SIG-M5 (cell line): ENCODE measurements at regions not wholly inside any gene's neighbourhood (a gene's known extent, or its start where the extent isn't known, plus 50 kb on each side); places are given as distances from the start of the nearest gene placed in this dataset.

Experiments used
- DNase-seq: peaks from one replicate; lab custom pipeline; 2025; lab: John Stamatoyannopoulos, UW

DNA sequence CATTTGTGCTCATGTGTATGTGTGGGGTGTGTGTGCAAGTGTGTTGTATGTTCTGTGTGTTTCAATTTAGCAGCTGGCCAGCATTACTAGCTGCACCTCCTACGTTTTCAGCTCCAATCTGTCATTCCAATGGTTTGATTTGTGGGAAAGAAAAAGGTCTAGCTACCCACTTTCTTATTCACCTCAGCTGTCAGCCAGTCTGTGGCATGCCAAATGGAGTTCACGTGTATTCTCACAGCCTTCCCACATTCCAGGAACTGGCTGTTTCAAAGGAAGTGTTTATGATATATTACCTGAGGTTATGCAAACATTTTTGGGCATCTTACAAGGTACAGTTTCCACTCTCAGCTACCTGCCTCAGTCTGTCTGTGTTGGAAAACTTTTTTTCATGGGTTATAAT is 220.2 kb upstream of the CPNE8 start:
- DNase-seq = no peak

DNA sequence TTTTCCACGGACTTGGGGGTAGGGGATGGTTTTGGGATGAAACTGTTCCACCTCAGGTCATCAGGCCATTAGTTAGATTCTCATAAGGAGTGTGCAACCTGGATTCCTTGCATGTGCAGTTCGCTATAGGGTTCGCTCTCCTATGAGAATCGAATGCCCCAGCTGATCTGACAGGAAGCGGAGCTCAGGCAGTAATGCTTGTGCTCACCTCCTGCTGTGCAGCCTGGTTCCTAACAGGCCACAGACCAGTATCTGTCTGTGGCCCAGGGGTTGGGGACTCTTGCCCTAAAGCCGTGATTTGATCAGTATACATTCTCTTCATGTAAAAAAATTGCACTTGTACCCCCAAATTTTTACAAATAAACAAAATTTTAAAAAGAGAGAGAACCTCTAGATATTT is 219.4 kb upstream of the CPNE8 start:
- DNase-seq = no peak

- no peak for DNase-seq
Observed at GRCh38 chr12:39123580-39124253, 218.3 kb upstream of the CPNE8 start.

- DNase-seq = no peak
Observed at GRCh38 chr12:39122562-39123204, 217.3 kb upstream of the CPNE8 start.

DNA sequence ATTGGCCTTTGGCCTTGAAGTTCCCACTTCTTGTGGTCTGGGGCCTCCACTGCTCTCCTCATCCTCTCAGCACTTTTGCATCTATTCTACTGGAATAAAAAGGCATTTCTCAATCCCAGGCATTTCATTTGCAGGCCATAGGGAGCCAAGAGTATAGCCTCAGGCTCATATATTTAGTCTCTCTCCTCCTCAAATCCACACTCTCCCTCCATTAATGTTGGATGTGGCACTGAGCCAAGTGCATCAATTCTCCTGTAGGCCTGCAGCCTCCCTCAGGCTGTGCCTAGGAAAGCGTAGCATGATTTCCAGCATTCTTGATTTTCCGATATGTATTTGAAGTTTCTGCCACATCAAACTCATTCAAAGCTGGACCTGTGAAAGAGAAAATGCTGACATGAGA is 211.5 kb upstream of the CPNE8 start:
- no peak for DNase-seq

GRCh38 chr12:39112064-39112463 is 206.7 kb upstream of the CPNE8 start:
- DNase-seq = no peak

DNA sequence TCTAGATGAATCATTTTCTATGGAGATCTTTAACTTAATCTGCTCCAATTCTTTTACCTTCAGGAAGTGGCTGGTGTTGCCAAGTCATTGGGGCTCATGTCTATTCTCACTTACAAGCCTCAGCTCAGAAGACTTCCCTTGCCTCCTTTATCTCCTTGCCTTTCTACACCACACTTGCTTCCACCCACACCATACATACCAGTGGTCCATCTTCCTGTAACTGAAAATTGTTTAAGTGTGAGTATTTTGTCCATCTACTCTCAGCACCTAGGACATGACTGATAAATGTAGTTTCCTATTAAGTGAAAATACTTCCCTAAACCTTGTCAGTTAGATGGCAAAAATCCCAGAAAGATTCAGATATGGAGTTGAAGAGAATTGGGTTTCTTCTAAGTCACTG is 199.7 kb upstream of the CPNE8 start:
- no peak for DNase-seq

- no peak for DNase-seq
Observed at GRCh38 chr12:39103552-39104165, 198.3 kb upstream of the CPNE8 start.

DNA sequence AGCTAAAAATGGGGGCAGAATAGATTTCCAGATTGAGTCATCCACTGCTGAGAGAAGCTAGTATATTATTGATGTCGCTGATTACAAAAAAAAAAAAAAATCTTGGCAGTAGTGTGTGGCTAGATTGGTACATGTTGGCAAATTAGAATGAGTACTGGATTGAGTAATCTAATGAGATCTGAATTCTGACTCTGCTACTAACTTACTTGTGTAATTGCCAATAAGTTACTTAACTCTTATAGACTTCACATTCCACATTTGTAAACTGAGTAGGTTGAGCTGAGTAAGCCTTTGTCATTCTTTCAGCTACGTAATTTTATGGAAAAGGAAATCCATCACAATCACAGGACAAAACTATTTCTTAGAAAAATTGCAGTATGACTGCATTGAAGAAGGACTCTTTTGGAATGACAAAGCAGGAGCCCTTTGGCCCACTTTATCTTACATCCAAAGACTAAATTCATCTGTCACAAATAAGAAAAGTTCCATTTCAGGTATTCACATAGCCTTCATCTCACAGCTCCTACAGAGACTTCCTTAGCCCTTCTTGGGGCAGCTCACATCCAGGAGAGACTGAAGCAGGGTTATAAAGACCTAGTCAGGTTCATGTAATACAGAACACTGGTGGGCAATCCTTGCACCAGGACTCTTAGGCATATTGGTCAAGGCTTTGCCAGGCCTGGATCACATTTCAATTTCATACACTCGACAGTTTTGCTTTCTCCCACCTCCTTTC is 197.3 kb upstream of the CPNE8 start:
- DNase-seq = no peak

- no peak for DNase-seq
Observed at GRCh38 chr12:39095636-39096330, 190.4 kb upstream of the CPNE8 start.

DNA sequence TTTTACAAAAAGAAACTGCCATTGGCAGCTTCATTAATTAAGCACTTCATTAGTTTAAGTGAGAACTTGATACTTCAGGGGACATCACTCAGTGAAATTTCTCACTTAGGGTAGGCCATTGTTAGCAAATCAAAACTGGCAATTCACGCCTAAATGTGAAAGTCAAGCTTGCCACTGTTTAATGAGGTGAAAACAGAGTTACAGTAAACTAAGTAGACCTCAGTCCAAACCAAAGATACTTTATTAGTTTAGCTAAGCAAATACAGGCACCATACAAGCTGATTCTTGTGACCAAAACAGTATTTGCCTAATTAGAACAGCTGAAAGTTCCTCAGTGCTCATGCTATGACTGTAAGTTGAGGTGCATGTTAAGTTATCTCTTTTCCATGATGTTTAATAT is 176.5 kb upstream of the CPNE8 start:
- DNase-seq = no peak

- DNase-seq = no peak
Observed at GRCh38 chr12:39077226-39077625, 171.8 kb upstream of the CPNE8 start.

- no peak for DNase-seq
Observed at GRCh38 chr12:39074063-39074462, 168.7 kb upstream of the CPNE8 start.

GRCh38 chr12:39072658-39073057 is 167.3 kb upstream of the CPNE8 start:
- DNase-seq = no peak

GRCh38 chr12:39071611-39072010 is 166.2 kb upstream of the CPNE8 start:
- DNase-seq = no peak

DNA sequence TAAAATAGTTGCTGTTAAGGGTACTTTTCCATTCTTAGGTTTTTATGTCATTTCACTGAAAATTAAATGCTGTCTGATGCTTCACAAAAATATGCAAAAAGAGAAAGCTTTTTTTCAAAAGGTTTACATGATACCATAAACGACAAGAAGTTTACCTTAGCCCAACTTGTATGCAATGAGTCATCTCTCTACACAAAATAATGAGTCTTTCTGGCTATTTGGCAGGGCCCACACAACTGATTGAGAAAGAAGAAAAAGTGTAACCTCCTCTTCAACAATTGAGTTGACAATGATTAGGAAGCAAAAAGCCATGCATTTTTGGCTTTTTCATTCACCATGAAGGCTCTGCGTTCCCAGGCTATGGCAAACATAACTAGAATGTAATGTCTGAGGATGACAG is 165.4 kb upstream of the CPNE8 start:
- DNase-seq = no peak

GRCh38 chr12:39065455-39065854 is 160.1 kb upstream of the CPNE8 start:
- peak; percentile 27 for DNase-seq

DNA sequence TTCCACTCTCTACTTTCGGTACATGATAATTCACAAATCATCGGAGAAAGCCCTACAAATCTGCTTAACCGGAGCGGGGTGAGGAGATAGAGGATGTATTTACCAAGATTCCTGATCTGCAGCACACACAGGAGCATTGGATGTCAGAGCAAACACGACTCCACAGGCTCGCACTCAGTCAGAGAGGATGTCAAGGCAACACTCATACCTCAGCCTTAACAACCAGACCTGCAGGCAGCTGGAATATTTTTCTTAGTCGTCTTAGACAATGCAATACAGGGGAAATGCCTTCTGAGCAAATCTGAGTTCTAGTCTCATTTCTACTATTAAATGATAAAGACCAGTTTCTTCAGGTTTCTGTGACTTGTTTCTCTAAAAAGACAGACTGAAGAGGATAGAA is 159.3 kb upstream of the CPNE8 start:
- no peak for DNase-seq

- no peak for DNase-seq
Observed at GRCh38 chr12:39062266-39062996, 157.0 kb upstream of the CPNE8 start.

GRCh38 chr12:39061576-39061975 is 156.2 kb upstream of the CPNE8 start:
- no peak for DNase-seq

DNA sequence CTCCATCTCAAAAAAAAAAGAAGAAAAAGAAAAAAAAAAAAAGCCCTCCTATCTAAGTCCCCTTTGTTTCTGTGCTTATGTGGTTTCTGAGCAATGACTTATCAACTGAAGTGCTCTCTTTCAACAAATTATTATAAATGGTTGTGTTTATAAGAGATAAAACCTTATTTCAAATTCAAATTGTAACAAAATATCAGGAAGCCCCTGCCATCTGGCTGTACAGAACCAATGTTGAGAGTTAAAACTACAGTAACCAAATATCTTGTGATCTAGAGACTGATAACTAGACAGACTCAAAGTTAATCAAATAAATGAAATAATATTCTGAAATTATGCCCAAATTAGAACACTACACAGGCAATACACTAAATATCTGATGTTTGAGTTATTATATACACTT is 143.0 kb upstream of the CPNE8 start:
- DNase-seq = no peak
